Ascending aorta (tissue), 2 donors: ENCODE measurements at regions not wholly inside any gene's neighbourhood (a gene's known extent, or its start where the extent isn't known, plus 50 kb on each side); places are given as distances from the start of the nearest gene placed in this dataset.
A peak's percentile ranks its signal among the peaks of the same experiment; 100 is the strongest.

Experiments
- DNase-seq, 2 donors: peaks; one replicate each; pipeline ENCODE4 v3.0.0-alpha.2; 2019; ENCODE audit warnings: low spot score in 2 of 2
- H3K27ac ChIP-seq, 2 donors: fragments of 200-600 bp; sonication (generic); one replicate each; pipeline ENCODE4 v1.5.1; 2016 to 2017; ENCODE audit warnings: mild to moderate bottlenecking in 1 of 2
- H3K27me3 ChIP-seq: fragments of 200-600 bp; sonication (generic); one replicate; pipeline ENCODE4 v1.5.1; 2017
- H3K36me3 ChIP-seq, 2 donors: fragments of 200-600 bp; sonication (generic); one replicate each; pipeline ENCODE4 v1.5.1; 2016
- H3K4me1 ChIP-seq, 2 donors: fragments of 200-600 bp; sonication (generic); one replicate each; pipeline ENCODE4 v1.5.1; 2016 to 2017; ENCODE audit warnings: mild to moderate bottlenecking in 1 of 2
- H3K4me3 ChIP-seq, 2 donors: fragments of 200-600 bp; sonication (generic); one replicate each; pipeline ENCODE4 v1.5.1; 2016 to 2017; ENCODE audit warnings: mild to moderate bottlenecking in 1 of 2
- H3K9me3 ChIP-seq, 2 donors: fragments of 200-600 bp; sonication (generic); one replicate each; pipeline ENCODE4 v1.5.1; 2016
- CTCF ChIP-seq, 3 experiments: fragments of 200-600 bp in 2 of 3; fragments of 450-650 bp in 1 of 3; sonication (generic) in 2 of 3; IDR thresholded peaks; one replicate each; pipeline ENCODE4 v1.5.1; 2016 to 2019; ENCODE audit warnings: antibody characterized with exemption in 3 of 3, mild to moderate bottlenecking in 1 of 3, moderate library complexity in 1 of 3
- intact Hi-C: fragments of 100-400 bp; cut with DNase I; formaldehyde crosslinking; loops from one replicate; pipeline ENCODE4 v1.15.1; 2023

- H3K4me3 ChIP-seq, result no peak overlapping the region
- no peaks in the 10 kb centered on the region for H3K27me3 ChIP-seq
- intact Hi-C loops, result no loop called here
- TF ChIP-seq CTCF (IDR thresholded peaks at IDR 0.05), result no peak
- H3K27ac ChIP-seq, result peak overlapping the region; percentile 47 to 51
- no peak for DNase-seq
- no peaks in the 10 kb centered on the region for H3K9me3 ChIP-seq
- H3K36me3 ChIP-seq, result no peaks in the 10 kb centered on the region
- peaks cover 0 to 3% of the 10 kb centered on the region in 2 donors for H3K4me1 ChIP-seq
These were observed 210.7 kb upstream of the RND3 start for GRCh38 chr2:150698016-150698661.

- no peaks in the 10 kb centered on the region for H3K9me3 ChIP-seq
- no peaks in the 10 kb centered on the region for H3K36me3 ChIP-seq
- H3K4me3 ChIP-seq, result no peak overlapping the region
- intact Hi-C loops, result no loop called here
- no peak for TF ChIP-seq CTCF (IDR thresholded peaks at IDR 0.05)
- H3K27me3 ChIP-seq, result no peaks in the 10 kb centered on the region
- DNase-seq, result no peak
- peaks cover 0 to 3% of the 10 kb centered on the region in 2 donors for H3K4me1 ChIP-seq
- peak overlapping the region; percentile 47 to 51 for H3K27ac ChIP-seq
These were observed 210.1 kb upstream of the RND3 start for GRCh38 chr2:150697596-150697995.

DNA sequence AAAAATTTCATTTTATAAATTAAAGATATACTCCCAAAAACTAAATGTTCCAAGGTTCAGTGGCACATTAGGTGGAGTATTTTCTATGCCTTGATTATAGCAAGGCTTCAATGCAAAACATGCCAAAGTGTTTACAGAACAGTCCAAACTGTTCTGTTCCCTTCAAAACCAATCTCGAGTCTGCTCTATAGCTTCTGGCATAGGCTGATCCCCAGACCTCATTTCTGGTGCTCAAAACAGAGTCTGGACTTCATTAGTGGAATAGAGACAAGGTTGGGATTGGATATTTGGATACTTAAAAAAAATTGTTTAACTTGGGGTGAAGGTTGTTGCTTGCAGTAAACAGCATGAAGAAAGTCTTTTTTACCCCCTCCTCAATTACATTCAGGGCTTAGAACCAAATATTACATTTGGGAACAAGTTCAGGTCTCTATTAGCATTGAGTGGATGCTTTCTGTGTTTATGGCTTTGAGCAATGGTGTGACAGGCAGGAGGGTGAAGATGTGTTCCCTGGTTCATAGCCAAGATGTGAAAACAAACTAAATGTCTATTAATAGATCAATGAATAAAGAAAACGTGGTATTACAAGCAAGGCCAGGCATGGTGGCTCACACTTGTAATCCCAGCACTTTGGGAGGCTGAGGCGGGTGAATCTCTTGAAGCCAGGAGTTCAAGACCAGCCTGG, 208.1 kb upstream of the RND3 start:
- no peaks in the 10 kb centered on the region for H3K9me3 ChIP-seq
- intact Hi-C loops, result no loop called here
- H3K36me3 ChIP-seq, result no peaks in the 10 kb centered on the region
- H3K27ac ChIP-seq, result no peak overlapping the region
- DNase-seq, result no peak
- no peaks in the 10 kb centered on the region for H3K27me3 ChIP-seq
- no peak overlapping the region for H3K4me3 ChIP-seq
- no peak for TF ChIP-seq CTCF (IDR thresholded peaks at IDR 0.05)
- H3K4me1 ChIP-seq, result peaks cover 0 to 3% of the 10 kb centered on the region in 2 donors

DNA sequence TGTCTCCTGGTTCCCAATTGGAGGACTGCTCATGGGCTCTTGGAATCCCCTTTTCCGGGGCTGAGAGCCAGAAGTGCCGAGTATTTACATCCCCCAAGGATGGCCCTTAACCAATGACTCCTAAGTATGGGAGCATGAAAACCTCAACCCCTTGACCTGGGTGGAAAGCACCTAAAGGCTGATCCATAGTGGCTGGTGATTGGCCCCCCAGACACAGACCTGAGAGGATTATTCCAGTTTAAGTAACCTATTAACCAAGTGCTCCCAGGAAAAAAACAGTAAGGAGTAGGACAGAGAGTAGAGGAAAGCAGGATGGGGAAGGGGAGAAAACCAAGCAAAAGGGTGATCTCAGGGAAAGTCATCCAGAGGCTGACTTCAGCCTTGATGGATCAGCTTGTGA, 206.1 kb upstream of the RND3 start:
- Histone ChIP-seq H3K4me3 (no peak overlapping the region), H3K36me3 (no peaks in the 10 kb centered on the region), H3K27me3 (no peaks in the 10 kb centered on the region), H3K9me3 (no peaks in the 10 kb centered on the region), H3K4me1 (peaks cover 0 to 3% of the 10 kb centered on the region in 2 donors), H3K27ac (no peak overlapping the region)
- DNase-seq, result no peak
- intact Hi-C loops, result no loop called here
- TF ChIP-seq CTCF (IDR thresholded peaks at IDR 0.05), result no peak

GRCh38 chr2:150690870-150691269, 203.4 kb upstream of the RND3 start:
- H3K4me1 ChIP-seq, result no peaks in the 10 kb centered on the region
- intact Hi-C loops, result no loop called here
- no peaks in the 10 kb centered on the region for H3K27me3 ChIP-seq
- H3K36me3 ChIP-seq, result no peaks in the 10 kb centered on the region
- H3K4me3 ChIP-seq, result no peak overlapping the region
- DNase-seq, result no peak
- TF ChIP-seq CTCF (IDR thresholded peaks at IDR 0.05), result no peak
- no peak overlapping the region for H3K27ac ChIP-seq
- H3K9me3 ChIP-seq, result no peaks in the 10 kb centered on the region
